ENCODE measurements at regions not wholly inside any gene's neighbourhood (a gene's known extent, or its start where the extent isn't known, plus 50 kb on each side); places are given as distances from the start of the nearest gene placed in this dataset.

DNA sequence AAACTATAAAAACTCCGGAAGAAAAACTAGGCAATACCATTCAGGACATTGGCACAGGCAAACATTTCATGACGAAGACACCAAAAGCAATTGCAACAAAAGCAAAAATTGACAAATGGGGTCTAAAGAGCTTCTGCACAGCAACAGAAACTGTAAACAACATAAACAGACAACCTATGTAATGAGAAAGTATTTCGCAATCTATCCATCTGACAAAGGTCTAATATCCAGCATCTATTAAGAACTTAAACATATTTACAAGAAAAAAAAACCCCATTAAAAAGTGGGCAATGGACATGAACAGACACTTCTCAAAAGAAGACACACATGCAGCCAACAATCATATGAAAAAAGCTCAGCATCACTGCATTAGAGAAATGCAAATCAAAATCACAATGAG is 498.6 kb downstream of the HINT1 start:
- no peak for ATAC-seq
- intact Hi-C loops (cut with micrococcal nuclease): no loop called here
- Histone ChIP-seq H3K4me3 (replicated peaks in 1 of 2; ENCODE audit: low read depth in 1 of 2, low read length in 2 of 2) (no peak overlapping the region), H3K9me3 (ENCODE audit: control insufficient read depth in 1 of 2, insufficient read depth in 1 of 2, low read depth in 1 of 2, low read length in 2 of 2) (no peaks in the 10 kb centered on the region), H3K4me2 (ENCODE audit: low read length) (no peak overlapping the region), H3K79me2 (ENCODE audit: insufficient read depth, low read length) (no peaks in the 10 kb centered on the region), H3K27ac (ENCODE audit: low read depth, low read length) (no peak overlapping the region), H3K27me3 (ENCODE audit: insufficient read depth, low read length) (no peaks in the 10 kb centered on the region), H3K4me1 (ENCODE audit: control insufficient read depth in 1 of 2, insufficient read depth in 2 of 2, low read length in 2 of 2) (no peaks in the 10 kb centered on the region), H3K9me2 (ENCODE audit: insufficient read depth) (no peaks in the 10 kb centered on the region), H4K20me1 (ENCODE audit: insufficient read depth) (no peaks in the 10 kb centered on the region), H3K36me3 (ENCODE audit: control insufficient read depth in 1 of 2, insufficient read depth in 2 of 2, low read length in 2 of 2) (no peaks in the 10 kb centered on the region), H3K9ac (ENCODE audit: low read length) (no peak overlapping the region), H2AFZ (ENCODE audit: low read depth, low read length, poor library complexity, severe bottlenecking) (no peak overlapping the region)
- no TSS peak for BruUV-seq (replicated peaks)
- TF ChIP-seq SRF (IDR thresholded peaks at IDR 0.05; ENCODE audit: low read depth) (no peak), POLR2AphosphoS5 (IDR thresholded peaks at IDR 0.05; ENCODE audit: low read depth, low read length) (no peak), ZFX (IDR thresholded peaks at IDR 0.05) (no peak), EGR1 (IDR thresholded peaks at IDR 0.05; ENCODE audit: low read depth) (no peak), SIN3A (IDR thresholded peaks at IDR 0.05; ENCODE audit: low read depth) (no peak), SP1 (IDR thresholded peaks at IDR 0.05; ENCODE audit: low read depth) (no peak), RAD21 (IDR thresholded peaks at IDR 0.05; ENCODE audit: low read depth) (no peak), YY1 (IDR thresholded peaks at IDR 0.05; ENCODE audit: extremely low read depth, insufficient replicate concordance, low read depth, low read length) (no peak), TCF7L2 (IDR thresholded peaks at IDR 0.05; ENCODE audit: borderline replicate concordance, extremely low read depth, insufficient read depth, insufficient read length) (no peak), CBX3 (IDR thresholded peaks at IDR 0.05; ENCODE audit: low read depth) (no peak), JUND (IDR thresholded peaks at IDR 0.05) (no peak), FOSL1 (IDR thresholded peaks at IDR 0.05; ENCODE audit: low read depth) (no peak)
- TF ChIP-seq, protein P1, sequence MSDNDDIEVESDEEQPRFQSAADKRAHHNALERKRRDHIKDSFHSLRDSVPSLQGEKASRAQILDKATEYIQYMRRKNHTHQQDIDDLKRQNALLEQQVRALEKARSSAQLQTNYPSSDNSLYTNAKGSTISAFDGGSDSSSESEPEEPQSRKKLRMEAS (IDR thresholded peaks at IDR 0.05): no peak
- TF ChIP-seq, protein P2, sequence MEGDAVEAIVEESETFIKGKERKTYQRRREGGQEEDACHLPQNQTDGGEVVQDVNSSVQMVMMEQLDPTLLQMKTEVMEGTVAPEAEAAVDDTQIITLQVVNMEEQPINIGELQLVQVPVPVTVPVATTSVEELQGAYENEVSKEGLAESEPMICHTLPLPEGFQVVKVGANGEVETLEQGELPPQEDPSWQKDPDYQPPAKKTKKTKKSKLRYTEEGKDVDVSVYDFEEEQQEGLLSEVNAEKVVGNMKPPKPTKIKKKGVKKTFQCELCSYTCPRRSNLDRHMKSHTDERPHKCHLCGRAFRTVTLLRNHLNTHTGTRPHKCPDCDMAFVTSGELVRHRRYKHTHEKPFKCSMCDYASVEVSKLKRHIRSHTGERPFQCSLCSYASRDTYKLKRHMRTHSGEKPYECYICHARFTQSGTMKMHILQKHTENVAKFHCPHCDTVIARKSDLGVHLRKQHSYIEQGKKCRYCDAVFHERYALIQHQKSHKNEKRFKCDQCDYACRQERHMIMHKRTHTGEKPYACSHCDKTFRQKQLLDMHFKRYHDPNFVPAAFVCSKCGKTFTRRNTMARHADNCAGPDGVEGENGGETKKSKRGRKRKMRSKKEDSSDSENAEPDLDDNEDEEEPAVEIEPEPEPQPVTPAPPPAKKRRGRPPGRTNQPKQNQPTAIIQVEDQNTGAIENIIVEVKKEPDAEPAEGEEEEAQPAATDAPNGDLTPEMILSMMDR (IDR thresholded peaks at IDR 0.05 in 2 of 3, conservative IDR thresholded peaks at IDR 0.05 in 1 of 3; ENCODE audit: borderline replicate concordance in 1 of 3, insufficient read depth in 1 of 3, low read depth in 2 of 3, low read length in 2 of 3): no peak
- POLR2A ChIA-PET: no interaction called here
- no peak for DNase-seq (ENCODE audit: low read depth, low spot score)
- RAD21 ChIA-PET (ENCODE audit: low non-redundant PET in 1 of 2, low total read pairs in 2 of 2, uncharacterized antibody in 2 of 2, unreplicated experiment in 2 of 2): no interaction called here
- CTCF ChIA-PET: no interaction called here

Data from HCT116 (cell line).